ENCODE measurements at regions not wholly inside any gene's neighbourhood (a gene's known extent, or its start where the extent isn't known, plus 50 kb on each side); places are given as distances from the start of the nearest gene placed in this dataset.

DNA sequence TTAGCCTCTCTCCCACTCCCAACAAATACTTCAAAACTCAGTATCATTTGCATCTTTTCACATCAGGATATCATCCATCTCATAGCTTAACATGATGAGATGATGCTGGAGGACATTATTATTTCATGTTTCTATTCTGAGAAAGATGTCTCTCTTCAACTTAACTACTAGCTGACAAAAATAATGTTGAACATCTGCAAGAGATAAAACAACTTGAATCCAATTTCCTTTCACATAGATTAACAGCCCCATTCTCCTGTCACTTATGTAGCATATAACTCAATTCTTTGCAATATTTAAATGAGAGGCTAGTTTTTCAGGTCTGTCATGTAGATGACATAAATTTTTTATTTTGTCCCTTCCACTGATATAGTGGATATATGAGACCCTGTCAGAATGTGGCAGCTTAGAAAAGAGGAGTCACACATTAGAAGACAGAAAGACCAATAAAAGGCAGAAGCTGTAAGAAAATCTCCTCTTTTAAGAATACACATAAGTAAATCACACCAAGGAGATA is 239.2 kb upstream of the KIF2A start:
- TF ChIP-seq JUNB (IDR thresholded peaks at IDR 0.05) (no peak), CBX2 (IDR thresholded peaks at IDR 0.05; ENCODE audit: borderline replicate concordance, low read depth) (no peak), POLR2A (IDR thresholded peaks at IDR 0.05; ENCODE audit: low read length) (no peak), RAD21 (conservative IDR thresholded peaks at IDR 0.05 in 1 of 2, IDR thresholded peaks at IDR 0.05 in 1 of 2) (no peak)
- TF ChIP-seq, protein P1, sequence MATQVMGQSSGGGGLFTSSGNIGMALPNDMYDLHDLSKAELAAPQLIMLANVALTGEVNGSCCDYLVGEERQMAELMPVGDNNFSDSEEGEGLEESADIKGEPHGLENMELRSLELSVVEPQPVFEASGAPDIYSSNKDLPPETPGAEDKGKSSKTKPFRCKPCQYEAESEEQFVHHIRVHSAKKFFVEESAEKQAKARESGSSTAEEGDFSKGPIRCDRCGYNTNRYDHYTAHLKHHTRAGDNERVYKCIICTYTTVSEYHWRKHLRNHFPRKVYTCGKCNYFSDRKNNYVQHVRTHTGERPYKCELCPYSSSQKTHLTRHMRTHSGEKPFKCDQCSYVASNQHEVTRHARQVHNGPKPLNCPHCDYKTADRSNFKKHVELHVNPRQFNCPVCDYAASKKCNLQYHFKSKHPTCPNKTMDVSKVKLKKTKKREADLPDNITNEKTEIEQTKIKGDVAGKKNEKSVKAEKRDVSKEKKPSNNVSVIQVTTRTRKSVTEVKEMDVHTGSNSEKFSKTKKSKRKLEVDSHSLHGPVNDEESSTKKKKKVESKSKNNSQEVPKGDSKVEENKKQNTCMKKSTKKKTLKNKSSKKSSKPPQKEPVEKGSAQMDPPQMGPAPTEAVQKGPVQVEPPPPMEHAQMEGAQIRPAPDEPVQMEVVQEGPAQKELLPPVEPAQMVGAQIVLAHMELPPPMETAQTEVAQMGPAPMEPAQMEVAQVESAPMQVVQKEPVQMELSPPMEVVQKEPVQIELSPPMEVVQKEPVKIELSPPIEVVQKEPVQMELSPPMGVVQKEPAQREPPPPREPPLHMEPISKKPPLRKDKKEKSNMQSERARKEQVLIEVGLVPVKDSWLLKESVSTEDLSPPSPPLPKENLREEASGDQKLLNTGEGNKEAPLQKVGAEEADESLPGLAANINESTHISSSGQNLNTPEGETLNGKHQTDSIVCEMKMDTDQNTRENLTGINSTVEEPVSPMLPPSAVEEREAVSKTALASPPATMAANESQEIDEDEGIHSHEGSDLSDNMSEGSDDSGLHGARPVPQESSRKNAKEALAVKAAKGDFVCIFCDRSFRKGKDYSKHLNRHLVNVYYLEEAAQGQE (IDR thresholded peaks at IDR 0.05), result no peak
- TF ChIP-seq, protein P2, sequence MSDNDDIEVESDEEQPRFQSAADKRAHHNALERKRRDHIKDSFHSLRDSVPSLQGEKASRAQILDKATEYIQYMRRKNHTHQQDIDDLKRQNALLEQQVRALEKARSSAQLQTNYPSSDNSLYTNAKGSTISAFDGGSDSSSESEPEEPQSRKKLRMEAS (IDR thresholded peaks at IDR 0.05), result no peak
